SK-MEL-5 (cell line): ENCODE measurements at regions not wholly inside any gene's neighbourhood (a gene's known extent, or its start where the extent isn't known, plus 50 kb on each side); places are given as distances from the start of the nearest gene placed in this dataset.
A peak's percentile ranks its signal among the peaks of the same experiment; 100 is the strongest.
"Not testable (repeated sequence)": the region's sequence is repeated elsewhere in the genome, so short reads cannot be mapped to it uniquely, and the experiment has no call there.

Source experiments
- DNase-seq: peaks from one replicate; pipeline ENCODE4 v3.0.0-alpha.2; 2016; ENCODE audit warnings: low read depth, low spot score
- in situ Hi-C: cut with HindIII; loops from 2 replicates; pipeline ENCODE4 v1.10.0; 2016; ENCODE audit warnings: low sequenced_read_pairs, high pct_unique_total_duplicates, low pct_unique_long_range_greater_than_20kb

DNA sequence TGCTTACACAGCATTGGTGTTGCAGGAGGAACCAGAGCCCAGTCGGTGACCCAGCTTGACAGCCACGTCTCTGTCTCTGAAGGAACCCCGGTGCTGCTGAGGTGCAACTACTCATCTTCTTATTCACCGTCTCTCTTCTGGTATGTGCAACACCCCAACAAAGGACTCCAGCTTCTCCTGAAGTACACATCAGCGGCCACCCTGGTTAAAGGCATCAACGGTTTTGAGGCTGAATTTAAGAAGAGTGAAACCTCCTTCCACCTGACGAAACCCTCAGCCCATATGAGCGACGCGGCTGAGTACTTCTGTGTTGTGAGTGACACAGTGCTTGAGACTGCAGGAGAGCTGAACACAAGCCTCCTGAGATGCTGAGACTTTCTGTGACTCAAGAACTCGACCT lies 173.3 kb upstream of the OR4E1 start:
- in situ Hi-C loops, DNase-seq: not testable (repeated sequence)

DNA sequence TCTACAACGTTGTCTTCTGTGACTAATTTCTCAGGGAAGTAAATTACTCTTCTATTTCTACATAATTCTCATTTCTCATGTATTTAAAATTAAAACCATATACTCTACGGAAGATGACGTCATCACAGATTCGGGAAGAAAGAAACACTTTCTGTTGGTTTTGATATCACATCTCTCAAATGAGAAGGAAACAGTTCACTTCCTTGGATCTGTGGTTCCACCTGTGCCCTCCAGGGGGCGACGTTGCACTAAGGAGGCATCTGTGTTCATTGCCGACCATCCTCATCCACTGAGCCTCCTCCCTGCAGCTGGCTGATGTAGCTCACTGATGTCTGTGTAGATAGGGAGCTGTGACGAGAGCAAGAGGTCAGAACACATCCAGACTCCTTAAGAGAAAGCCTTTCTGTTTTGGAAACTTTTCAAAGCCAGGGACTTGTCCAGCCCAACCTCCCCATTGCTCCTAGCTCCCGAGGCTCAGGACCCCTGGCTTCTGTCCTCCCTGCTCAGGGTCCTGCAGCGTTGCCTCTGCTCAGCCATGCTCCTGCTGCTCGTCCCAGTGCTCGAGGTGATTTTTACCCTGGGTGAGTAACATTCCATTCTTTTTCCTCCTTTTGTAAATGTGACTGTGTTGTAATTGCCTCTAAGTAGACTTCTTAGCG lies 172.7 kb upstream of the OR4E1 start:
- DNase-seq = peak; percentile 66
- in situ Hi-C loops = no loop called here

DNA sequence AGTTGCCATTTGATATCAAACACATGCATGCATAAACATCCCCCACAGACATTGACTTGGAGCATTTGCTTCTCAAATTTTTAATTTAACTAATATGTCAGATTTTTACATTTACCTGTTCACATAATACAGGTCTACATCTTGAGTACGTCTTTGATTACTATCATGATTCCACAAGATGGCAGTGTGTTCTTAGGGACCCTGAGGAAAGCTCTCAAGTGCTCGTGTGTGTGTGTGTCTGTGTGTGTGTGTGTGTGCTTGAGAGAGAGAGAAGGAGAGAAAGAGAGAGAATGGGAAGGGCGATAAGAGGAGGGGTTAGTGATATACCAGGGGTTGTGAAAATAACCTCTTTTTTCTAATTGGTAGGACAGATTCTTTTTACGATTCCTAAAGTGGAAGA lies 167.1 kb upstream of the OR4E1 start:
- peak; percentile 54 for DNase-seq

DNA sequence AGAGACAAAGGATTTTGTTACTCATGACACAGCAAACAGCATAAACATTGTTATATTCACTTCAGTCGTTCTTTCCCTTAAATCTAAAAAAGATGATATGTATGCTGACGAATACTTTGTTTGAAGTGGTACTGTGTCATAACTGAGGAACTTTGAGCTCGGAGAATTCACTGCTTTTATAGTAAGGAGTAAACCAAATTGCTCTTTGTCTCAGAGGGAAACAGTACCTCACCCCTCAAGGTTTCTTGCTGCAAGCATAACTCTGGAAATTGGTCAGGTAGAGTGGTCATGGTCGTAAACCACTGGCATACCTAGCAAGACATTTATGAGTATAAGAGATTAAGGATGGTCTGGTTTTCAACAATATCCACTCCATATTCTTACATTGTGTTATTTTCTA lies 160.2 kb upstream of the OR4E1 start:
- no peak for DNase-seq
- in situ Hi-C loops = no loop called here

More for the DNA sequence above, 167.1 kb upstream of the OR4E1 start:
- in situ Hi-C loops = no loop called here

DNA sequence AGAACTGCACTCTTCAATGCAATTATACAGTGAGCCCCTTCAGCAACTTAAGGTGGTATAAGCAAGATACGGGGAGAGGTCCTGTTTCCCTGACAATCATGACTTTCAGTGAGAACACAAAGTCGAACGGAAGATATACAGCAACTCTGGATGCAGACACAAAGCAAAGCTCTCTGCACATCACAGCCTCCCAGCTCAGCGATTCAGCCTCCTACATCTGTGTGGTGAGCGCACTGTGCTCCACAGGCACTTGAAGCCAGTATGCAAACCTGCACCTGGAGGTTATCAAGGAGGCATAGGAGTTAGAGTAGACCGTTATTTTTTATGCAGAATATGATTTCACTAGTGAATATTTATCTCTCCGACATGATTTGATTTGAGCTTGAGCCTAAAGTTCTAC lies 152.2 kb upstream of the OR4E1 start:
- in situ Hi-C loops = no loop called here
- DNase-seq = no peak

DNA sequence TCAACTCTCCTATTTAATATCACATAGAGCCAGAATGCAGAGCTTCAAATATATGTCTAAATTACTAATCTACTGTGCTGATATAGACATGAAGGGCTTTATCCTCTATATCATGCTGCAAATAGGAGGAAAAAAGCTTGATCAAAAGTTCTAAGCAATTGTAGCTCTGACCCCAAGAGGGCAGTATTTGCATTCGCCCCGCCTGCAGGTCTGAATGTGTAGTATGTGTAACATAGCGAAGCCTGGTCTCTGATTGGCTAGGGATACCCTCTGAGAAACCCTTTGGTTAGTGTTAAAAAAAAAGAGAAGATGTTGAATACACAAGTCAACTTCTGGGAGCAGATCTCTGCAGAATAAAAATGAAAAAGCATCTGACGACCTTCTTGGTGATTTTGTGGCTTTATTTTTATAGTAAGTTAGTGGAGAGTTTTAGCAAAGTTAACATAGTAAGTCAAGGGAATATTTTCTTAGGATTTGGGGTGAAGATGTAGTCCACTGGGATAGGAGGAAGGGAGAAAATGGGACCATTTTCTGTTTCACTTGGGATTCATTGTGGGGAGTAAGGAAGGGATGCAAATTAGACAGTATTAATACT lies 151.6 kb upstream of the OR4E1 start:
- DNase-seq = peak; percentile 87
- in situ Hi-C loops = no loop called here

DNA sequence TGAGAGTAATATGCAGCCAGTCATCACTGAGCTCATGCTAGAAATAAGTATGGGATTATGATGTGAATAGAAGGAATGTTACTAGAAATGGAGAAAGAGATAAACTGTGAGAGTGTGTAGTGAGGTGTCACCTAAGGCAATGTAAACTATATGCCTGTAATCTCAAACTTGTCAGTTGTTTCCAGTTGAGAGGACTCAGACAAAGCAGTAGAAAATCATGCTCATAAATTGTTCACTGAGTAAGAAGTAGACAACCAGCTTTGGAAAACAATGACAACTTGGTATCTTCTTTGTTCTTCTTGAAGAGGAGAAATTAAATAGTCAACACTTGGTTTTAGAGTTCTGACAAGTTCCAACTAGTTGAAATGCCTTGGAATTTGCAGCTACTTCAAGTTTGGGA lies 148.5 kb upstream of the OR4E1 start:
- in situ Hi-C loops = no loop called here
- no peak for DNase-seq

DNA sequence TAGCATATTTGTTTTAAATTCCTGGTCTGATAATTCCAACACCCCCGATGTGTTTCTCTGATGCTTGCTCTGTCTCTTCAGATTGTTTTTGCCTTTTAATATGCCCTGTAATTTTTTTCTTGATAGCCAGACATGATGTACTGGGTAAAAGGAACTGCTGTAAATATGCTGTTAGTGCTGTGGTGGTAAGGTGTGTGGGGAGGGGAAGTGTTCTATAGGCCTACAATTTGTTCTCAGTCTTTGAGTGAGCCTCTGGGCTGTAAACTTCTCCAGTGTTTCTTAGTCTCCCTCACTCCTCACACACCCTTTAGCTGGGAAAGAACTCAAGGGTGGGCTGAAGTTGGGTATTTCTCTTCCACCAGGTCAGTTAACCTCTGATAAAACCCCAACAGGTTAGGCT lies 147.0 kb upstream of the OR4E1 start:
- in situ Hi-C loops = no loop called here
- DNase-seq = no peak

DNA sequence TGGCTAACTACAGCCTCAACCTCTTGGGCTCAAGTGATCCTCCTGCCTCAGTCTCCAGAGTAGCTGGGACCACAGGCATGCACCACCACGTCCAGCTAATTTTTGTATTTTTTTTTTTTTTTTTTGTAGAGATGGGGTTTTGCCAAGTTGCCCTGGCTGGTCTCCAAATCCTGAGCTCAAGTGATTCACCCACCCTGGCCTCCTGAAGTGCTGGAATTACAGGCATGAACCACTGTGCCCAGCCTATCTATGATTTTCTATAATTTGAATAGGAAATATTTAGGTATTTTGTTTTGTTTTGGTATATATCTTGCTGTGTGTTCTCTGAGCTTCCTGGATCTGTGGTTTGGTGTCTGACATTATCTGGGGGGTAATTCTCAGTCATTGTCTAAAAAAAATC lies 146.3 kb upstream of the OR4E1 start:
- DNase-seq, in situ Hi-C loops: not testable (repeated sequence)

DNA sequence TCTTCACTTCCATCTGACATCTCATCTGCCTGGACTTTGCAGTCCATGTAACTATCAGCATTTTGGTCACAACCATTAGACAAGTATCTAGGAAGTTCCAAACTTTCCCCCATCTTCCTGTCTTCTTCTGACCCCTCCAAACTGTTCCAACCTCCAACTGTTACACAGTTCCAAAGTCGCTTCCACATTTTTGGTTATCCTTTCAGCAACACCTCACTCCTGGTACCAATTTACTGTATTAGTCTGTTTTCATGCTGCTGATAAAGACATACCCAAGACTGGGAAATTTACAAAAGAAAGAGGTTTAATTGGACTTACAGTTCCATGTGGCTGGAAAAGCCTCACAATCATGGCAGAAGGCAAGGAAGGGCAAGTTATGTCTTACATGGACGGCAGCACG lies 143.4 kb upstream of the OR4E1 start:
- in situ Hi-C loops, DNase-seq: not testable (repeated sequence)

DNA sequence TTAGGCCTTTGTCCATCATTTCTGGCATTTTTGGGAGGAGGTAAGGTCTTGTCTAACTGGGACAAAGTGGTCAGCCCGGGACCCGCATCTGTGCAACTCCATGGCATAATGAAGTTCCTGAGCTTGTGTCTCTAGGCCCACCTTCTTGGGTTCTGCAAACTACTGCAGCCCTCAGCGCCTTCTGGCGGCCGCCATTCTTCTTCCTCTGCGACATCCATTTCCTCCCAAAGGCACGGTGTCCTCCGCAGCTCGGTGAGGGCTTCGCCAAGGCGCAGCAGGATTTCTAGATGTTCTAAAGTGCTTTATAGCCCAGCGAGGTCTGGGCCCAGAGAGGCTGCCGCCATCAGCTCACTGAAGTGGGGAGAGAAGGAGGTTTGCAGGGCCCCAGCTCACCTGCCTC lies 134.4 kb upstream of the OR4E1 start:
- in situ Hi-C loops = no loop called here
- no peak for DNase-seq

DNA sequence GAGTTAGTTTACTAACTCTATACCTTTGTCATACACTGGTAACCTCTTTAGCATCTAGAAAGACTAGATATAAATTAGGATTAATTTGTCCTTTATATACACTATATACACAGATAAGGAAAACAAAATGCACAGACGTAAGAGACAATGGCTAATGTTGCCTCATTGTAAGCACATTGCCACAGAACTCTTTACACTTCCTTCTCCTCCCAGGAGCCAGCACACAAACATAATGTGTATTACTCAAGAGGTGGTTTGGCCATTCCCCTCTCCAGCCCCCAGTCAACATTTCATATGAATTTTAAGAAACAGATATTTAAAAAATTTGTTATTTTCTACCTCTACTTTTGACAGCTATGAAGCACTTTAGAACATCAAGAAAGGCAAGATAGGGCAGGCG lies 131.4 kb upstream of the OR4E1 start:
- no peak for DNase-seq
- in situ Hi-C loops = no loop called here

DNA sequence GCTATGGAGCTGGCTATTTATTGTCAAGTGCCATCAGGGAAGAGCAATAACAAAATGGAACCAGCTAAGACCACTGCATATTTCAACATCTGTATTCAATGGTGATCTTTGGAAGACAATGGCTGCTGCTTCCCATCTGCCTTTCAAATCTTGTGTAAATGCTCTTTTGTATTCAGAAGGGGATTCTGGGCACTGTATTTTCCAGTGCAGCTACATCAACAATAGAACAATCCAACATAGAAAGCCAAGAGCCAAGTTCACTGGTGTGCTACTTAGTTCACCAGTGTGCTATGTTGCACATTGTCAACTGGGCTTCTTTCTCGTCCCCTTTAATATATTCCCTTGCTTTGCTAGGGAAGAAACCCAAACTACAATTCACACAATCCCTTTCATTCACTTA lies 128.8 kb upstream of the OR4E1 start:
- in situ Hi-C loops = no loop called here
- DNase-seq = no peak

DNA sequence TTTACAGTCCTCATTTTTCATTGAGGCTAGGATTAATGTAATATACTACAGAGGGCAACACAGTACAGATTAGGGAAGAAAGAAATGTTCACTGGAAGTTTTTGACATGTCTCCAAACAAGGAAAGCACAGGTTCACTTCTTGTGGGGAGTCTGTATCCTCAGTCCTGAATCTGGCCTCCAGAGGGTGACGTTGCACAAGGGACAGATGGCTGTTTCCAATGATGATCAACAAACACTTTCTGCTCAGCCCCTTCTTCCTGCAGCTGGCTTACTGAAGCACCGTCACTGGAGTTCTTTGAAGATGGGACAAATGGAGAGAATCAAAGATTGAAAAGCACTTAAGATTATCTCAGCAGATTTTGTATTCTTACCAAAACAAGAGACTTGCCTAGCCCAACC lies 123.3 kb upstream of the OR4E1 start:
- DNase-seq = no peak
- in situ Hi-C loops = no loop called here

DNA sequence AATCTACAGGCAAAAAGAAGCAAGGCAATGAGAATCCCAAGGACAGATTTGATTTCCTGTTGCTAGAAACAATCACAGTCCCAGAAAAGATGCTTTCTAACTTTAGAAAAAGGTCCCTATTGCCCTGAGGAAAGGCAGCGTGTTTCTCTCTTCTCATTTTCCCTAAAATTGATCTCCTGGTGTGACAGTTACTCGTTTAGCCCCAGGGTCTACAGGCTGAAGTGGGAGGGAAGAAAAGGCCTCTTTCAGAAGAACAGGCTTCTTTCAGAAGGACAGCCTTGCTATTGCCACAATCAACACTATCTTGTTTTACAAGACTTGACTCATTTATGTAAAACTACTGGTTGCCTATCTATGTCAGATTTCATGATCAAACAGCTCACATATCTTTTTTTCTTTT lies 121.8 kb upstream of the OR4E1 start:
- in situ Hi-C loops = no loop called here

DNA sequence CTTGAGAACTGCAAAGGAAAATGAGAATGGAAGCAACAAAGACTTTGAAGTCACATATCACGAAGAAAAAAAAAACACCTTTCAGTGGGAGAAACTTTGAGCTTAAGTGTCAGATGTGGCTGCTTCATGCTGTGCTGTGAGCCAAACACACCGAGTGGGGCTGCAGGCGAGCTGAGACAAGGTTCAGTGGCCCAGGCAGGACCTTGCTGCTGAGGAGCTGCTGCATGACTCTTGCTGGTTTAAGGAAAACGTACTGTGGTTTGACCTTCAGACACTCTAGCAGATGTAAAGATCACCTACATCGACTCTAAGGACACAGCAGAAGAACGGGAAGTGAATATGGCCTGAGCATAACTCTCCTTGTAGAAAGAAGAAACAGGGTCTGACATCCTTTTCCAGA lies 118.1 kb upstream of the OR4E1 start:
- in situ Hi-C loops = no loop called here

More for the DNA sequence above, 121.8 kb upstream of the OR4E1 start:
- peak; percentile 74 for DNase-seq

DNA sequence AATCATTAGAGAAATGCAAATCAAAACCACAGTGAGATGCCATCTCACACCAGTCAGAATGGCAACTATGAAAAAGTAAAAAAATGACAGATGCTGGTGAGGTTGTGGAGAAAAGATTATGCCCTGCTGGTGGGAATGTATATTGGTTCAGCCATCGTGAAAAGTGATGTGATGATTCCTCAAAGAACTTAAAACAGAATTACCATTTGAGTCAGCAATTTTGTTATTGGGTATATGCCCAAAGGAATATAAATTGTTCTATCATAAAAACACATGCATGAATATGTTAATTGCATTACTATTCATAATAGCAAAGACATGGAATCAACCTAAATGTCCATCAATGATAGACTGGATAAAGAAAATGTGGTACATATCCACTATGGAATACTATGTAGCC lies 115.1 kb upstream of the OR4E1 start:
- in situ Hi-C loops, DNase-seq: not testable (repeated sequence)

More for the DNA sequence above, 118.1 kb upstream of the OR4E1 start:
- no peak for DNase-seq

DNA sequence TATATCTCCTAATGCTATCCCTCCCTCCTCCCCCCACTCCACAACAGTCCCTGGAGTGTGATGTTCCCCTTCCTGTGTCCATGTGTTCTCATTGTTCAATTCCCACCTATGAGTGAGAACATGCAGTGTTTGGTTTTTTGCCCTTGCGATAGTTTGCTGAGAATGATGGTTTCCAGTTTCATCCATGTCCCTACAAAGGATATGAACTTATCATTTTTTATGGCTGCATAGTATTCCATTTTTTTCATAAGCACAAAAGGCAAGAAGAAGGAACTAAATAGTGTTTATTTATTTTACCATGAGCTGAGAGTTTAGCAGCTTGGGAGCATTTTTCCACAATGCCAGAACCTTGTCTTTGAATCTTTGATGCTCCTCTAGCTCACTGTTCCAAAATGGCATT lies 113.6 kb upstream of the OR4E1 start:
- DNase-seq, in situ Hi-C loops: not testable (repeated sequence)

DNA sequence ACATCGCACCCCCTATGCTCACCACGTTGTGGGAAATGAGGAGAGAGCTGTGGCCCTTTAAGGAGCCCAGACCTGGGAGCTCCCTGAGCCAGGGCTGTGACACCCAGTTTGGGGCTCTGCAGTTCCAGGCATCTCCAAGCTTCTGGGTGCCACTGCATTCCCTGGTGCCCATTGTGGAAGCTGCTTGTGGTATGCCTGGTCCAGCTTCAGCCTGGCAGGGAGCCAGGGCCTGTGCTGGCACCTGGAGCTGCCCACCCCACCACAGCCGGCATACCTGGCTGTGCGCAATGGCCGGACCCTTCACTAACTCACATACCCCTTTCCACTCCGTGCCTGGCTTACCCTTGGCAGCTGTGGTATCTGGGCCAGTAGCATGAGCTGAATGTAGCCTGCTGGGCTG lies 107.9 kb upstream of the OR4E1 start:
- in situ Hi-C loops = no loop called here
- DNase-seq = no peak
